ENCODE measurements at regions not wholly inside any gene's neighbourhood (a gene's known extent, or its start where the extent isn't known, plus 50 kb on each side); places are given as distances from the start of the nearest gene placed in this dataset.
"Not testable (repeated sequence)": the region's sequence is repeated elsewhere in the genome, so short reads cannot be mapped to it uniquely, and the experiment has no call there.

GRCh38 chr1:228652116-228652515, 83.2 kb upstream of the RHOU start:
- intact Hi-C loops (cut with micrococcal nuclease; ENCODE audit: unreplicated experiment) = no loop called here
- H3K4me1 Mint-ChIP-seq (ENCODE audit: low read depth, unreplicated experiment) = peaks cover 29% of the 10 kb centered on the region
- H3K36me3 Mint-ChIP-seq (ENCODE audit: insufficient read depth, unreplicated experiment) = peaks cover 21% of the 10 kb centered on the region
- H3K9me3 Mint-ChIP-seq (ENCODE audit: low read depth, unreplicated experiment) = no peaks in the 10 kb centered on the region
- TF ChIP-seq CTCF (IDR thresholded peaks at IDR 0.05; ENCODE audit: unreplicated experiment) = no peak
- CTCF ChIA-PET = no interaction called here
- BruUV-seq (replicated peaks) = no TSS peak
- no peak overlapping the region for H3K4me3 Mint-ChIP-seq (ENCODE audit: low read depth, unreplicated experiment)
- H3K27me3 Mint-ChIP-seq (ENCODE audit: unreplicated experiment) = peaks cover 23% of the 10 kb centered on the region
- H3K27ac Mint-ChIP-seq (ENCODE audit: unreplicated experiment) = no peak overlapping the region
- no peak for DNase-seq

GRCh38 chr1:228653057-228653456, 82.2 kb upstream of the RHOU start:
- intact Hi-C loops (cut with micrococcal nuclease; ENCODE audit: unreplicated experiment) = not testable (repeated sequence)

GRCh38 chr1:228653748-228654147, 81.5 kb upstream of the RHOU start:
- no TSS peak for BruUV-seq (replicated peaks)

More at GRCh38 chr1:228653057-228653456, 82.2 kb upstream of the RHOU start:
- H3K4me3 Mint-ChIP-seq (ENCODE audit: low read depth, unreplicated experiment); BruUV-seq (replicated peaks); H3K9me3 Mint-ChIP-seq (ENCODE audit: low read depth, unreplicated experiment); DNase-seq; H3K27ac Mint-ChIP-seq (ENCODE audit: unreplicated experiment); CTCF ChIA-PET: not testable (repeated sequence)
- Mint-ChIP-seq H3K27me3 (ENCODE audit: unreplicated experiment) (peaks cover 13% of the 10 kb centered on the region), H3K4me1 (ENCODE audit: low read depth, unreplicated experiment) (peaks cover 21% of the 10 kb centered on the region), H3K36me3 (ENCODE audit: insufficient read depth, unreplicated experiment) (peaks cover 12% of the 10 kb centered on the region)

GRCh38 chr1:228655796-228656394, 79.4 kb upstream of the RHOU start:
- Mint-ChIP-seq H3K4me3 (ENCODE audit: low read depth, unreplicated experiment) (no peak overlapping the region), H3K27me3 (ENCODE audit: unreplicated experiment) (no peaks in the 10 kb centered on the region), H3K27ac (ENCODE audit: unreplicated experiment) (no peak overlapping the region), H3K9me3 (ENCODE audit: low read depth, unreplicated experiment) (no peaks in the 10 kb centered on the region), H3K4me1 (ENCODE audit: low read depth, unreplicated experiment) (peaks cover 9% of the 10 kb centered on the region), H3K36me3 (ENCODE audit: insufficient read depth, unreplicated experiment) (no peaks in the 10 kb centered on the region)
- no peak for TF ChIP-seq CTCF (IDR thresholded peaks at IDR 0.05; ENCODE audit: unreplicated experiment)
- DNase-seq = no peak
- BruUV-seq (replicated peaks) = no TSS peak
- intact Hi-C loops (cut with micrococcal nuclease; ENCODE audit: unreplicated experiment) = no loop called here
- CTCF ChIA-PET = no interaction called here

More at GRCh38 chr1:228653748-228654147, 81.5 kb upstream of the RHOU start:
- Mint-ChIP-seq H3K27me3 (ENCODE audit: unreplicated experiment) (peaks cover 6% of the 10 kb centered on the region), H3K4me3 (ENCODE audit: low read depth, unreplicated experiment) (no peak overlapping the region), H3K9me3 (ENCODE audit: low read depth, unreplicated experiment) (no peaks in the 10 kb centered on the region), H3K27ac (ENCODE audit: unreplicated experiment) (no peak overlapping the region), H3K36me3 (ENCODE audit: insufficient read depth, unreplicated experiment) (peaks cover 5% of the 10 kb centered on the region), H3K4me1 (ENCODE audit: low read depth, unreplicated experiment) (peaks cover 14% of the 10 kb centered on the region)
- intact Hi-C loops (cut with micrococcal nuclease; ENCODE audit: unreplicated experiment) = no loop called here
- TF ChIP-seq CTCF (IDR thresholded peaks at IDR 0.05; ENCODE audit: unreplicated experiment) = no peak
- DNase-seq = no peak
- CTCF ChIA-PET = no interaction called here

- H3K4me3 Mint-ChIP-seq (ENCODE audit: low read depth, unreplicated experiment); H3K27ac Mint-ChIP-seq (ENCODE audit: unreplicated experiment); intact Hi-C loops (cut with micrococcal nuclease; ENCODE audit: unreplicated experiment); DNase-seq; BruUV-seq (replicated peaks); CTCF ChIA-PET; H3K36me3 Mint-ChIP-seq (ENCODE audit: insufficient read depth, unreplicated experiment); H3K9me3 Mint-ChIP-seq (ENCODE audit: low read depth, unreplicated experiment); H3K27me3 Mint-ChIP-seq (ENCODE audit: unreplicated experiment): not testable (repeated sequence)
- peaks cover 20% of the 10 kb centered on the region for H3K4me1 Mint-ChIP-seq (ENCODE audit: low read depth, unreplicated experiment)
Observed at GRCh38 chr1:228662007-228662689, 73.1 kb upstream of the RHOU start.

Measured in Calu3 (cell line).